Panc1 (cell line): ENCODE measurements at regions not wholly inside any gene's neighbourhood (a gene's known extent, or its start where the extent isn't known, plus 50 kb on each side); places are given as distances from the start of the nearest gene placed in this dataset.

ENCODE experiments used
- ATAC-seq: fragments of 200-7000 bp; cut with Tn5 transposase; 2 replicates; pipeline ENCODE4 v1.9.1; 2020; ENCODE audit warnings: mild to moderate bottlenecking, moderate library complexity
- BruUV-seq: library from RNA; stranded (reverse); fragments of 400-500 nt; replicated peaks from 2 replicates; lab custom pipeline; 2021; lab: Mats Ljungman, UMichigan
- CTCF ChIA-PET: fragments of 300-600 bp; sonication (Branson Sonifier 250); formaldehyde crosslinking; loops from one replicate; lab custom pipeline; 2022; ENCODE audit warnings: antibody characterized with exemption; lab: Charles Lee
- POLR2A ChIA-PET: fragments of 300-600 bp; sonication (Branson Sonifier 250); formaldehyde crosslinking; loops from one replicate; lab custom pipeline; 2022; ENCODE audit warnings: antibody characterized with exemption; lab: Charles Lee
- DNase-seq: peaks from one replicate; pipeline ENCODE4 v3.0.0-alpha.2; 2010; ENCODE audit warnings: low read depth, low spot score
- H3K27ac ChIP-seq: 2 replicates; pipeline ENCODE4 v1.5.1; 2011; ENCODE audit warnings: mild to moderate bottlenecking, low read length, inconsistent platforms
- H3K27me3 ChIP-seq: fragments of 200-500 bp; sonication (Bioruptor generic); 2 replicates; pipeline ENCODE4 v1.6.0; 2014; ENCODE audit warnings: low read length, inconsistent platforms; ENCODE audit not compliant: control insufficient read depth, insufficient read depth
- H3K36me3 ChIP-seq: fragments of 200-500 bp; sonication (Bioruptor generic); 2 replicates; pipeline ENCODE4 v1.5.1; 2014; ENCODE audit warnings: inconsistent platforms, mild to moderate bottlenecking, low read length, moderate library complexity; ENCODE audit not compliant: control insufficient read depth, insufficient read depth
- H3K4me1 ChIP-seq: 2 replicates; pipeline ENCODE4 v1.5.1; 2011; ENCODE audit warnings: inconsistent platforms, mild to moderate bottlenecking, low read length, moderate library complexity; ENCODE audit not compliant: control insufficient read depth, insufficient read depth
- H3K4me3 ChIP-seq, 2 experiments: 2 replicates each; pipeline ENCODE4 v1.5.1; 2011 to 2012; ENCODE audit warnings: low read depth in 2 of 2, low read length in 2 of 2, mild to moderate bottlenecking in 2 of 2, inconsistent platforms in 1 of 2, moderate library complexity in 1 of 2
- H3K9me3 ChIP-seq: fragments of 200-500 bp; sonication (Bioruptor generic); 2 replicates; pipeline ENCODE4 v1.5.1; 2014; ENCODE audit warnings: low read depth, mild to moderate bottlenecking, inconsistent platforms, low read length, moderate library complexity; ENCODE audit not compliant: control insufficient read depth, insufficient read depth
- CTCF ChIP-seq: fragments of 450-650 bp; IDR thresholded peaks from 2 replicates; pipeline ENCODE4 v1.5.1; 2017; ENCODE audit warnings: mild to moderate bottlenecking
- POLR2AphosphoS5 ChIP-seq: IDR thresholded peaks from 2 replicates; pipeline ENCODE4 v1.6.1; 2012; ENCODE audit warnings: mild to moderate bottlenecking, low read depth, low read length, moderate library complexity
- SIN3A ChIP-seq: IDR thresholded peaks from 2 replicates; pipeline ENCODE4 v1.6.1; 2012; ENCODE audit warnings: low read depth, mild to moderate bottlenecking, low read length, moderate library complexity, borderline replicate concordance; ENCODE audit not compliant: insufficient read depth
- TCF7L2 ChIP-seq: IDR thresholded peaks from 2 replicates; pipeline ENCODE4 v1.6.1; 2011; ENCODE audit warnings: mild to moderate bottlenecking, low read depth, low read length, inconsistent platforms
- in situ Hi-C: cut with HindIII; loops from 2 replicates; pipeline ENCODE4 v1.10.0; 2016; ENCODE audit warnings: low sequenced_read_pairs, low pct_unique_long_range_greater_than_20kb
- intact Hi-C: fragments of 100-400 bp; cut with micrococcal nuclease; formaldehyde crosslinking; loops from one replicate; pipeline ENCODE4 v1.10.0; 2022; ENCODE audit not compliant: unreplicated experiment
- TF ChIP-seq, protein P1 (sequence below), 2 experiments: IDR thresholded peaks; 2 replicates each; pipeline ENCODE4 v1.6.1; 2011 to 2012; ENCODE audit warnings: low read depth in 2 of 2, control low read depth in 1 of 2, low read length in 1 of 2, mild to moderate bottlenecking in 1 of 2, moderate library complexity in 1 of 2; ENCODE audit not compliant: insufficient read depth in 1 of 2

DNA sequence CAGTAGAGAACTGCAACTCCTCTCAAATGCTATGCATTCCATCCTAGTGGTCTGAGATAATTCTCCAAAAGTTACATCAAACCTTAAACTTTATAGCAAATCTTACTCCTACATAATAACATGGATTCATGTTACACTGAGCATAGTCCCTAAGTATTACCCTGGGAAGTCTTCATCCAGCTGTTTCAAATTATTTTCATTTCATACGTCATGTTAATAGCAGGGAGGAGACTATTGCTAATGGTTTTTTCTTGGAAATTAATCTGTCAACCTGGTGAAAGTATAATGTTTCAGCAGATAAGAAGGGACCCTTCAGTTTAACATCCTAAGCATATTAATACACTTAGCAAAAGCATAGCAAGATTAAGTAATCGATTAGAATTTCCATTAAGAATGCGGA is 318.1 kb downstream of the USP25 start:
- in situ Hi-C loops, result no loop called here
- intact Hi-C loops, result no loop called here
- no TSS peak for BruUV-seq
- Histone ChIP-seq H3K27me3 (no peaks in the 10 kb centered on the region), H3K9me3 (no peaks in the 10 kb centered on the region), H3K4me1 (no peaks in the 10 kb centered on the region), H3K36me3 (no peaks in the 10 kb centered on the region), H3K27ac (no peak overlapping the region), H3K4me3 (no peak overlapping the region)
- no peak for DNase-seq
- ChIA-PET CTCF (no interaction called here), POLR2A (no interaction called here)
- ATAC-seq, result no peak
- TF ChIP-seq POLR2AphosphoS5, result no peak
- no peak for TF ChIP-seq SIN3A
- TF ChIP-seq TCF7L2, result no peak

DNA sequence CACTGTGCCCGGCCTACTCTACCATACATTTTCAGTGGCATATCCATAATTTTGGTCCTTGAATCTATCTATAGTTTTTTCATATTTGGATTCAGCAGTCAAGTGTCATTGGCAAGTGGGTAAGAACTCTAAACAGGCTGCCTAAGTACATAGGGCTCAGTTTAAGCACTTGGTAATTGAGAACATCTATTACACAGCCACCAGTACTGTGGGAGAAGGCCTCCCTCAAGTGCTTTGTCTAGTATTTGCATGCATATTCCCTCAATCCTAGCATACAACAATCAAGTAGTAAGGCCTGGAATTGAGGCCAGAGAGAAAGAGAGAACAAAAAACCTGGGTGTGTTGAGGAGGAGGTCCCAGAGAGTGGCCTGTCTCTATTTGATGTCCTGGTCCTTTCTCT is 325.2 kb downstream of the USP25 start:
- BruUV-seq, result no TSS peak
- DNase-seq, result no peak
- TF ChIP-seq, protein P1, sequence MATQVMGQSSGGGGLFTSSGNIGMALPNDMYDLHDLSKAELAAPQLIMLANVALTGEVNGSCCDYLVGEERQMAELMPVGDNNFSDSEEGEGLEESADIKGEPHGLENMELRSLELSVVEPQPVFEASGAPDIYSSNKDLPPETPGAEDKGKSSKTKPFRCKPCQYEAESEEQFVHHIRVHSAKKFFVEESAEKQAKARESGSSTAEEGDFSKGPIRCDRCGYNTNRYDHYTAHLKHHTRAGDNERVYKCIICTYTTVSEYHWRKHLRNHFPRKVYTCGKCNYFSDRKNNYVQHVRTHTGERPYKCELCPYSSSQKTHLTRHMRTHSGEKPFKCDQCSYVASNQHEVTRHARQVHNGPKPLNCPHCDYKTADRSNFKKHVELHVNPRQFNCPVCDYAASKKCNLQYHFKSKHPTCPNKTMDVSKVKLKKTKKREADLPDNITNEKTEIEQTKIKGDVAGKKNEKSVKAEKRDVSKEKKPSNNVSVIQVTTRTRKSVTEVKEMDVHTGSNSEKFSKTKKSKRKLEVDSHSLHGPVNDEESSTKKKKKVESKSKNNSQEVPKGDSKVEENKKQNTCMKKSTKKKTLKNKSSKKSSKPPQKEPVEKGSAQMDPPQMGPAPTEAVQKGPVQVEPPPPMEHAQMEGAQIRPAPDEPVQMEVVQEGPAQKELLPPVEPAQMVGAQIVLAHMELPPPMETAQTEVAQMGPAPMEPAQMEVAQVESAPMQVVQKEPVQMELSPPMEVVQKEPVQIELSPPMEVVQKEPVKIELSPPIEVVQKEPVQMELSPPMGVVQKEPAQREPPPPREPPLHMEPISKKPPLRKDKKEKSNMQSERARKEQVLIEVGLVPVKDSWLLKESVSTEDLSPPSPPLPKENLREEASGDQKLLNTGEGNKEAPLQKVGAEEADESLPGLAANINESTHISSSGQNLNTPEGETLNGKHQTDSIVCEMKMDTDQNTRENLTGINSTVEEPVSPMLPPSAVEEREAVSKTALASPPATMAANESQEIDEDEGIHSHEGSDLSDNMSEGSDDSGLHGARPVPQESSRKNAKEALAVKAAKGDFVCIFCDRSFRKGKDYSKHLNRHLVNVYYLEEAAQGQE (IDR thresholded peaks at IDR 0.05; ENCODE audit: insufficient read depth in 1 of 2, low read depth in 2 of 2, low read length in 1 of 2), result no peak
- no peak for TF ChIP-seq POLR2AphosphoS5
- no peak for TF ChIP-seq TCF7L2
- no peak for TF ChIP-seq SIN3A
- no peak for TF ChIP-seq CTCF
- no peak overlapping the region for H3K27ac ChIP-seq
- POLR2A ChIA-PET, result no interaction called here
- no peak for ATAC-seq
- CTCF ChIA-PET, result no interaction called here
- no peak overlapping the region for H3K4me3 ChIP-seq
- no peaks in the 10 kb centered on the region for H3K36me3 ChIP-seq
- H3K27me3 ChIP-seq, result no peaks in the 10 kb centered on the region
- intact Hi-C loops (no loop called here), in situ Hi-C loops (no loop called here)
- no peaks in the 10 kb centered on the region for H3K9me3 ChIP-seq
- no peaks in the 10 kb centered on the region for H3K4me1 ChIP-seq

GRCh38 chr21:16058896-16059295 is 329.1 kb downstream of the USP25 start:
- no peaks in the 10 kb centered on the region for H3K9me3 ChIP-seq
- no peaks in the 10 kb centered on the region for H3K4me1 ChIP-seq
- POLR2A ChIA-PET, result no interaction called here
- ATAC-seq, result no peak
- in situ Hi-C loops (no loop called here), intact Hi-C loops (no loop called here)
- no peak overlapping the region for H3K27ac ChIP-seq
- H3K36me3 ChIP-seq, result no peaks in the 10 kb centered on the region
- no peaks in the 10 kb centered on the region for H3K27me3 ChIP-seq
- H3K4me3 ChIP-seq, result no peak overlapping the region
- CTCF ChIA-PET, result no interaction called here
- TF ChIP-seq POLR2AphosphoS5 (no peak), SIN3A (no peak), TCF7L2 (no peak), CTCF (no peak)
- TF ChIP-seq, protein P1 (IDR thresholded peaks at IDR 0.05; ENCODE audit: insufficient read depth in 1 of 2, low read depth in 2 of 2, low read length in 1 of 2), result no peak
- DNase-seq, result no peak
- no TSS peak for BruUV-seq
